Lower leg skin (tissue), 4 donors: ENCODE measurements at regions not wholly inside any gene's neighbourhood (a gene's known extent, or its start where the extent isn't known, plus 50 kb on each side); places are given as distances from the start of the nearest gene placed in this dataset.

ENCODE experiments used
- DNase-seq, 2 donors: peaks; one replicate each; pipeline ENCODE4 v3.0.0-alpha.2; 2019; ENCODE audit warnings: low spot score in 2 of 2
- H3K4me3 ChIP-seq: fragments of 200-600 bp; sonication (generic); 2 replicates; pipeline ENCODE4 v1.5.1; 2017; ENCODE audit warnings: mild to moderate bottlenecking, low read depth; ENCODE audit not compliant: poor library complexity, severe bottlenecking
- CTCF ChIP-seq, 3 donors: fragments of 450-650 bp; IDR thresholded peaks; one replicate each; pipeline ENCODE4 v1.5.1; 2016; ENCODE audit warnings: antibody characterized with exemption in 3 of 3, mild to moderate bottlenecking in 3 of 3, moderate library complexity in 2 of 3
- POLR2A ChIP-seq, 2 donors: fragments of 450-650 bp; IDR thresholded peaks; one replicate each; pipeline ENCODE4 v1.6.1; 2016 to 2017; ENCODE audit warnings: antibody characterized with exemption in 2 of 2, mild to moderate bottlenecking in 1 of 2, moderate library complexity in 1 of 2
- WGBS, 2 donors: methylation state at CpG; one replicate each; pipeline ENCODE4 v1.1.5; 2018; 5-methylcytosine and 5-hydroxymethylcytosine counted together
- intact Hi-C: fragments of 100-400 bp; cut with DNase I; formaldehyde crosslinking; loops from one replicate; pipeline ENCODE4 v1.15.0; 2023; ENCODE audit warnings: low total_unique reads

GRCh38 chr2:187935126-187935525 lies 356.5 kb upstream of the GULP1 start:
- intact Hi-C loops: no loop called here
- 79 to 86% methylated on average over 6 of the region's 6 CpGs for WGBS, 2 donors

GRCh38 chr2:187936228-187936627 lies 355.4 kb upstream of the GULP1 start:
- no peak for DNase-seq
- WGBS, 2 donors: 58 to 72% methylated on average over 2 of the region's 2 CpGs
- TF ChIP-seq POLR2A (IDR thresholded peaks at IDR 0.05): no peak
- TF ChIP-seq CTCF (IDR thresholded peaks at IDR 0.05): no peak
- no peak overlapping the region for H3K4me3 ChIP-seq
- intact Hi-C loops: no loop called here

More at GRCh38 chr2:187935126-187935525, 356.5 kb upstream of the GULP1 start:
- DNase-seq: no peak
- TF ChIP-seq CTCF (IDR thresholded peaks at IDR 0.05): no peak
- TF ChIP-seq POLR2A (IDR thresholded peaks at IDR 0.05): no peak
- H3K4me3 ChIP-seq: no peak overlapping the region

GRCh38 chr2:187939180-187939579 lies 352.5 kb upstream of the GULP1 start:
- TF ChIP-seq CTCF (IDR thresholded peaks at IDR 0.05) (no peak), POLR2A (IDR thresholded peaks at IDR 0.05) (no peak)
- intact Hi-C loops: no loop called here
- no peak for DNase-seq
- H3K4me3 ChIP-seq: no peak overlapping the region
- 30 to 38% methylated on average over 1 of the region's 1 CpG for WGBS, 2 donors

GRCh38 chr2:187942876-187943275 lies 348.8 kb upstream of the GULP1 start:
- TF ChIP-seq POLR2A (IDR thresholded peaks at IDR 0.05): no peak
- no peak for TF ChIP-seq CTCF (IDR thresholded peaks at IDR 0.05)
- intact Hi-C loops: no loop called here
- no peak overlapping the region for H3K4me3 ChIP-seq
- DNase-seq: no peak

GRCh38 chr2:187943772-187944369 lies 347.8 kb upstream of the GULP1 start:
- no peak for DNase-seq
- no peak overlapping the region for H3K4me3 ChIP-seq
- TF ChIP-seq CTCF (IDR thresholded peaks at IDR 0.05) (no peak), POLR2A (IDR thresholded peaks at IDR 0.05) (no peak)
- intact Hi-C loops: no loop called here
- 91 to 94% methylated on average over 6 of the region's 6 CpGs for WGBS, 2 donors

GRCh38 chr2:187949859-187950258 lies 341.8 kb upstream of the GULP1 start:
- peak in 1 of 2 donors; percentile 52 for DNase-seq
- WGBS, 2 donors: 85 to 88% methylated on average over 3 of the region's 3 CpGs
- H3K4me3 ChIP-seq: no peak overlapping the region
- intact Hi-C loops: no loop called here
- TF ChIP-seq CTCF (IDR thresholded peaks at IDR 0.05): no peak
- no peak for TF ChIP-seq POLR2A (IDR thresholded peaks at IDR 0.05)
